ENCODE measurements at regions not wholly inside any gene's neighbourhood (a gene's known extent, or its start where the extent isn't known, plus 50 kb on each side); places are given as distances from the start of the nearest gene placed in this dataset.
A peak's percentile ranks its signal among the peaks of the same experiment; 100 is the strongest.
"Not testable (repeated sequence)": the region's sequence is repeated elsewhere in the genome, so short reads cannot be mapped to it uniquely, and the experiment has no call there.

DNA sequence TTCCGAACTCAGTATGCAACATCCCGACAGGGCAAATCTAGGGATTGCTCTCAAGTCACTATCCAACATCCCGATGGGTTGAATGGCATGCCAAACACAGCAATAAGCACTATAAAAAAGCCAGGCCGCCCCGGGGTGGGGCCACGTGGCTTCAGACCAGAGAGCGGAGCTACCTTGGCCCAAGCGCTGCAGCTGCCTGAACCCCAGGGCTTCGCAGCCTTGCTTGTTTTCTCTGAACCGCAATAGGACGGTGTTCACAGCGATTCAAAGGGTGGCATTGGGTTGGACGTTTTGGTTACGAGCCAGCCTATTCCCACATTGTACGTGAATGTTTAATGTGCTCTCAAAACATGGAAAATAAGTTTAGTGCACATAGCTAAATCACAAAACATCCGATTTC is 161.0 kb downstream of the SYT15 start:
- not testable (repeated sequence) for DNase-seq (ENCODE audit: low spot score)
- peak; percentile 56 for ATAC-seq

- DNase-seq (ENCODE audit: low spot score): not testable (repeated sequence)
- peak; percentile 90 for ATAC-seq
Observed at GRCh38 chr10:46740368-46740767, 161.4 kb downstream of the SYT15 start.

DNA sequence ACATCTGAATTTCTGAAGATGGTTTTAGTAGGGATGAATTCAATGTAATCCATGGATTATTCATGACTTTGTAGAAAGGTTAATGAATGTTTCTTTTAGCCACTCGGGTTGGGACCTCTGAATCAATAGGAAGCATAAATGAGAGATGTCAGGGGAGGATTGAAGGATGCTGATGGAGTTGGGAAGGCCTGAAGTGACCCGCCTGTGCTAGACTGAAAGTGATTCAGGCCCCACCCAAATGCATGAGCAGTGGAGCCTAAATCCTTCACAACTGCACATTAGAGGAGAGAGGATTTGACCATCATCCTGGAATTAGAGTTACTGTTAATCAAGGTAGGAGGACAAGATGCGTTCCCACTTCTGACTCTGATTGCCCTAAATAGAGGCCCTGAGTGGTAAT is 162.2 kb upstream of the PTPN20 start:
- ATAC-seq; DNase-seq (ENCODE audit: low spot score): not testable (repeated sequence)

GRCh38 chr10:46749470-46749869 is 161.8 kb upstream of the PTPN20 start:
- ATAC-seq: peak; percentile 22
- not testable (repeated sequence) for DNase-seq (ENCODE audit: low spot score)

- not testable (repeated sequence) for ATAC-seq; DNase-seq (ENCODE audit: low spot score)
Observed at GRCh38 chr10:46753763-46754162, 157.5 kb upstream of the PTPN20 start.

DNA sequence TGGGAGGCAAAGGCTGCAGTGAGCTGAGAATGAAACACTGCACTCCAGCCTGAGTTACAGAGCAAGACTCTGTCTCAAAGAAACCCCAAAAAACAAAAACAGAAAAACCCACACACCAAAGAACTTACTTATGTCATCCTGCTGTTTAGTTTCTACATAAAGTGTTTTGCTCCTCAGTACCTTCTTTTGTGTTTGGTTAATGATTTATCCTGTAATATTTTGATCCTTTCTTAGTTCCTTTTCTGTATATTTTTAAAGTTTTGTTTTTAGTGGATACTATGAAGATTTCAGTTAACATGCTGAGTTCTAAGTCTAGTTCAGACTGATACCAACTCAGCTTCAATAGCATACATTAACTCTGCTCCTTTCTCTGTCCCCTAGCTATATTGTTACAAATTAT is 149.8 kb upstream of the PTPN20 start:
- not testable (repeated sequence) for DNase-seq (ENCODE audit: low spot score); ATAC-seq

DNA sequence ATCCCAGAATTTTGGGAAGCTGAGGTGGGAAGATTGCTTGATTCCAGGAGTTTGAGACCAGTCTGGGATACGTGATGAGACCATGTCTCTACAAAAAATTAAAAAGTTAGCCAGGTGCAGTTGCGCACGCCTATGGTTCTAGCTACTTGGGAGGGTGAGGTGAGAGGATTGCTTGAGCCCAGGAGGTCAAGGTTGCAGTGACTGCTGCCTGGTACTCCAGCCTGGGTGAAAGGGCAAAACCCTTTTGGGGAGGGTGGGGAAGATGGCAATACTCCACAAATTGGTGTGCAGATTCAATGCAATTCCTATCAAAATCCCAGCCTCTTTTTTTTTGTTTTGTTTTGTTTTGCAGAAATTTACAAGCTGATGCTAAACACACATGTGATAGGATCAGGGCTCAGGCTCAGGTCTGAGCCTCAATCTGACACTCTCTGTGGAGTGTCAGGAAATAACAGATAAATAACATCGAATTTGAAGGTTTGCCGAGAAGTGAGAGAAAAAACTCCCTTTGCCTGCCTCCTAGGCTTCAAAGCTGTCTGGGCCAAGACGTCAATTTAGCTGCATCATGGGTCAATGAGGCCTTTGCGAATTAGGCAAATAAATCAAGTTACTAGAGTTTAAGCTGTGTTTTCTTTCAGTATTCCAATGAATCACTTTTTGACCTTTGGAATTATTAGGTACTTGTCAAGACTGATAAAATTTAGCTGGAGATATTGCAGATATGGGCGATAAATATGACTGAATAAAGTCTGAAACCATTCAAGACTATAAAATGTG is 142.5 kb upstream of the PTPN20 start:
- ATAC-seq: peak; percentile 74
- not testable (repeated sequence) for DNase-seq (ENCODE audit: low spot score)

DNA sequence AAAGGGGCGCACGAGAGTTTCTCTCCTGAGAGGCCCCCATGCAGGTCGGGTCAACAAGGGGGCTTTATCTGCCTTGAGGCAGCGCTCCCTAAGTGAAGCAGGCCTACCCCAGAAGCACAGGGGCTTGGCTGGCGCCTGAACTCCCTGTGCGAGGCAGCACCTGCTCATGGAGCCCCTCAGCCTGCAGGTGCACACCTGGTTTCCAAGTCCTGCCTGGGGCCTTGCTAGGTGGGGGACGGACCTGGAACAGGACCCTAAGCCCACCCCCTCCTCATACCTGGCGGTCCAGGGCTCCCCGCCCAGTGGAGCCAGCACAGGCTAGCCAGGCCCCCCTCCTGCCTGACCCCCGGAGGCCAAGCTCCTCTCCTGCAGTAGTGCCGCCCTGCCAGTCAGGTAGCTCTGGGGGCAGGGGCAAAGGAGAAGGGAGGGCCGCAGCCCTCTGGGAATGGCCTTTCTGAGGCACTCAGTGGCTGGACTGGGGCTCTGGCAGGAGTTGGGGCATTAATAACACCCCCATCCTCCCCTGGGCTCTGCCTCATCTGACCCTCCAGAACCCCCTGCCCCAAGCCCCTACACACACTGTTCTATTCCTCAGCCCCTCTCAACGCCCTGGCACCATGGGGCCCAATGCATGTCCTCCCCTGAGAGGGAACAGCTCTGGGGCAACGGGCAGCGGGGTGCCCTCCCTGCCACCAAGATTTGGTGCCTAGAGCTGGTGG is 137.9 kb upstream of the PTPN20 start:
- not testable (repeated sequence) for DNase-seq (ENCODE audit: low spot score); ATAC-seq

GRCh38 chr10:46773897-46774236 is 137.4 kb upstream of the PTPN20 start:
- not testable (repeated sequence) for ATAC-seq; DNase-seq (ENCODE audit: low spot score)

GRCh38 chr10:46774366-46774765 is 136.9 kb upstream of the PTPN20 start:
- not testable (repeated sequence) for DNase-seq (ENCODE audit: low spot score)
- peak; percentile 11 for ATAC-seq

DNA sequence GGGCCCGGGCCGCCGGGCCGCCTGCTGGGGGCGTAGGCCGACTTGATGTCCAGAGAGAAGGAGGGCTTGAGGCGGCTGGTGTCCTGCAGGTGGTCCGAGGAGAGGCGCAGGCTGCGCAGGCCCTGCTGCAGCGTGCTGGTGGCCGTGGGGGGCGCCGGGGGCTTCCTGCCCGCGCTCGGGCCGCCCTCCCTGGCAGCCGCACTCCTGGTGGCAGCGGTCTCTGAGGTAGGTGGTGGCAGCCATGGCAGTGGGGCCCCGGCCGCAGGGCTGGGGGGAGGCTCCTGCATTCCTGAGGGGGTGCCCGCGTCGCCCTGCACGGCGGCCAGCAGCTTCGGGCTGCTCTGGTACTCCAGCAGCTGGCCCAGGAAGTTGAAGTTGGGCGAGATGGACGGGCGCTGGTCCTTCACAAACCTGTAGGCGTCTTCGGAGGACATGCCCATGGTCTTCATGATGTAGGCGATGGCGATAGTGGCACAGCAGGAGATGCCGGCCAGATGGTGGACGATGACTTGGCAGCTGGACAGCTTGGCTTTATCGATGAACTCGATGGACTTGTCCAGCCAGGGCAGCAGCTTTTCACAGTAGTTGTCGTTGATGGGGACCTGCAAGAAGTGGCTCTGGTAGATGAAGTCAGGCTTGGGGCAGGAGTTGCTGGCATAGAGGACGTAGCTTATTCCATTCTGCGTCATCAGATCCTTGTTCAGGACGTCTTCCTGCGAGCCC is 136.1 kb upstream of the PTPN20 start:
- DNase-seq (ENCODE audit: low spot score): not testable (repeated sequence)
- peak; percentile 9 for ATAC-seq

DNA sequence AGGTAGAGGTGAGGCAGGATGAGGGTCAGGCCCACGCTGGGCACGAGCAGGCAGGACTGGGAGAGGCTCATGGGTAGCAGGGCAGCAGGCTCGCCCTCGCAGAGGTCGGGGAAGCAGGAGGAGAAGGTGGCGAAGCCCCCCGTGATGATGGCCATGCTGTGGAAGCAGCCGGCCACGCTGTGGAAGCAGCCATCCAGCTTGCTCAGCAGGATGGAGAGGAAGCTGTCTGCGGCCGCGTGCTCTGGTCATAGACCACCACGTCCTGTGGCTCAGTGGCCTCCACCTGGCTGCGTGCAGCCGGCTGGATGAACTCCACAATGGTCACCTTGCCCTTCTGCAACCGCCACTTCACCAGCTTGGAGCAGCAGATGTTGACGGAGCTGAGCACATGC is 135.6 kb upstream of the PTPN20 start:
- peak; percentile 11 for ATAC-seq
- not testable (repeated sequence) for DNase-seq (ENCODE audit: low spot score)

- ATAC-seq (peak; percentile 41), DNase-seq (ENCODE audit: low spot score) (peak; percentile 68)
Observed at GRCh38 chr10:46779571-46779970, 131.7 kb upstream of the PTPN20 start.

- not testable (repeated sequence) for DNase-seq (ENCODE audit: low spot score); ATAC-seq
Observed at GRCh38 chr10:46780164-46780563, 131.1 kb upstream of the PTPN20 start.

- ATAC-seq; DNase-seq (ENCODE audit: low spot score): not testable (repeated sequence)
Observed at GRCh38 chr10:46781001-46781400, 130.2 kb upstream of the PTPN20 start.

GRCh38 chr10:46782001-46782874 is 129.0 kb upstream of the PTPN20 start:
- not testable (repeated sequence) for DNase-seq (ENCODE audit: low spot score); ATAC-seq

- ATAC-seq: peak; percentile 72
- not testable (repeated sequence) for DNase-seq (ENCODE audit: low spot score)
Observed at GRCh38 chr10:46784665-46785064, 126.6 kb upstream of the PTPN20 start.

GRCh38 chr10:46786125-46786517 is 125.1 kb upstream of the PTPN20 start:
- ATAC-seq; DNase-seq (ENCODE audit: low spot score): not testable (repeated sequence)

- DNase-seq (ENCODE audit: low spot score): peak; percentile 90
- ATAC-seq: peak; percentile 74
Observed at GRCh38 chr10:46786518-46787320, 124.5 kb upstream of the PTPN20 start.

GRCh38 chr10:46787321-46787615 is 124.0 kb upstream of the PTPN20 start:
- ATAC-seq: peak; percentile 51
- DNase-seq (ENCODE audit: low spot score): peak; percentile 58

Measured in left lobe of liver (tissue), 2 donors.